Ovary (tissue), 7 donors: ENCODE measurements at regions not wholly inside any gene's neighbourhood (a gene's known extent, or its start where the extent isn't known, plus 50 kb on each side); places are given as distances from the start of the nearest gene placed in this dataset.

ENCODE experiments used
- DNase-seq, 5 donors: peaks; one replicate each; pipeline ENCODE4 v3.0.0-alpha.2; 2019 to 2020
- H3K27ac ChIP-seq, 2 donors: fragments of 200-600 bp; one replicate each; pipeline versions ENCODE4 v1.5.1 to v1.8.0; 2019 to 2022
- H3K27me3 ChIP-seq: fragments of 200-600 bp; one replicate; pipeline ENCODE4 v1.8.0; 2022
- H3K36me3 ChIP-seq: fragments of 200-600 bp; sonication (generic); one replicate; pipeline ENCODE4 v1.5.1; 2019
- H3K4me1 ChIP-seq: one replicate; pipeline ENCODE4 v1.8.1; 2013; ENCODE audit warnings: mild to moderate bottlenecking, moderate library complexity; ENCODE audit not compliant: insufficient read depth
- H3K4me3 ChIP-seq: fragments of 200-600 bp; sonication (generic); one replicate; pipeline ENCODE4 v1.5.1; 2017
- H3K9me3 ChIP-seq, 2 donors: fragments of 200-600 bp in 1 of 2; sonication (generic) in 1 of 2; one replicate each; pipeline versions ENCODE4 v1.5.1 to v1.8.1; 2013 to 2019; ENCODE audit warnings: mild to moderate bottlenecking in 1 of 2, moderate library complexity in 1 of 2
- CTCF ChIP-seq, 3 donors: fragments of 450-650 bp in 2 of 3; fragments of 200-600 bp in 1 of 3; IDR thresholded peaks; one replicate each; pipeline versions ENCODE4 v1.5.1 to v1.8.0; 2016 to 2022; ENCODE audit warnings: antibody characterized with exemption in 3 of 3, mild to moderate bottlenecking in 1 of 3
- EP300 ChIP-seq: sonication (generic); formaldehyde crosslinking; IDR thresholded peaks from one replicate; pipeline ENCODE4 v1.6.1; 2017; ENCODE audit warnings: antibody characterized with exemption
- POLR2A ChIP-seq: fragments of 450-650 bp; IDR thresholded peaks from one replicate; pipeline ENCODE4 v1.6.1; 2017; ENCODE audit warnings: antibody characterized with exemption, mild to moderate bottlenecking, moderate library complexity
- WGBS, 3 donors: extraction: QIAGEN DNeasy Blood & Tissue Kit in 1 of 3; methylation state at CpG; one replicate each; pipeline versions ENCODE4 v1.1.5 to v1.1.7; 2013 to 2017; 5-methylcytosine and 5-hydroxymethylcytosine counted together
- intact Hi-C, 4 donors: fragments of 100-400 bp; cut with DNase I; formaldehyde crosslinking; loops; one replicate each; pipeline versions ENCODE4 v1.11.0 to v1.15.1; 2022 to 2023
- donor health status: DM: no; HTN: no; CAD: no; lungs with moderate emphysema.
- donor health status: DM: no; HTN: no; CAD: no.
- donor health status: Bipolar disorder and iron deficiency.
- donor health status: DM: no; HTN: no; CAD: no.
- donor health status: DM: yes; HTN: yes; CAD: no.

- Histone ChIP-seq H3K4me3 (no peak overlapping the region), H3K4me1 (no peaks in the 10 kb centered on the region), H3K27me3 (no peaks in the 10 kb centered on the region), H3K36me3 (no peaks in the 10 kb centered on the region), H3K27ac (no peak overlapping the region), H3K9me3 (no peaks in the 10 kb centered on the region)
- 79 to 87% (median 85%) methylated on average over 3 of the region's 3 CpGs for WGBS, 3 donors
- no peak for DNase-seq
- intact Hi-C loops: no loop called here
- TF ChIP-seq CTCF (IDR thresholded peaks at IDR 0.05) (no peak), POLR2A (no peak), EP300 (no peak)
Observed at GRCh38 chr5:103909391-103909790, 346.8 kb upstream of the NUDT12 start.

DNA sequence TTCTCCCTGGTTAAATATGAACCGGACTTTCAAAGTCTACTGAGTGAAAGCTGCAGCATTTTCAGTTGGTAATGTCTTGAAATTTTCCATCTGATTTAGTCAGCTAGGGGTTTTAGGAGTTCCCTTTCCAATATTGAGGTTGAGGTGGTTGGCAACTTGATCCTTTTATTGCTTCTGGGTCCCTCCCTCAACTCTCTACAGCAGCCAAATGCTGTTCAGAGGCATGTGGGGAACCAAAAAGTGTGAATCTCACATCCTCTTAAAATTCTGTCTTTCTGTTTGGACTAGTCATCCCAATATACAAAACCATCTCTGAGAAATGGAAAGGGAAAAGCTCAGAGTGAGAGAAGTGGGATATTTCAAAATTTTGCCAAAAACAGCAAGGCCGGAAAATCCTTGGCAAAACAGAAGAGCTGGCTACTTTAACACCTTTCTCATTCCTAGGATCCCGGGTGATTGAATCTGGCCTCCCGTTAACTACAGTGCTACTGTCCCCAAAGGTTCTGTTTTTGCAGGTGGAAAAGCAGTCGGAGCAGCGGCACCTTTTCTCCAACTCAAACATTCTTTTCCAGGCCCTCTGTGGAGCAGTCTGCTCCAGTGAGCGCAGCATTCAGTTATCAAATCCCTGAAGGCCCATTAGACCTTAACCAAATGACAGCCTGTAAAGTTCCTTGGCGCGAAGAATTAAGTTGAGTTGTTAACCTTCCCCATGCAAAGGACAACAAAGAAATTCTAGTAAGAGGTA is 345.9 kb upstream of the NUDT12 start:
- DNase-seq: no peak
- H3K27me3 ChIP-seq: no peaks in the 10 kb centered on the region
- no peak overlapping the region for H3K4me3 ChIP-seq
- no peaks in the 10 kb centered on the region for H3K36me3 ChIP-seq
- no peaks in the 10 kb centered on the region for H3K4me1 ChIP-seq
- H3K27ac ChIP-seq: no peak overlapping the region
- no peaks in the 10 kb centered on the region for H3K9me3 ChIP-seq
- intact Hi-C loops: no loop called here
- WGBS, 3 donors: 76 to 79% (median 76%) methylated on average over 9 of the region's 9 CpGs
- no peak for TF ChIP-seq CTCF (IDR thresholded peaks at IDR 0.05)
- TF ChIP-seq EP300: no peak
- no peak for TF ChIP-seq POLR2A

DNA sequence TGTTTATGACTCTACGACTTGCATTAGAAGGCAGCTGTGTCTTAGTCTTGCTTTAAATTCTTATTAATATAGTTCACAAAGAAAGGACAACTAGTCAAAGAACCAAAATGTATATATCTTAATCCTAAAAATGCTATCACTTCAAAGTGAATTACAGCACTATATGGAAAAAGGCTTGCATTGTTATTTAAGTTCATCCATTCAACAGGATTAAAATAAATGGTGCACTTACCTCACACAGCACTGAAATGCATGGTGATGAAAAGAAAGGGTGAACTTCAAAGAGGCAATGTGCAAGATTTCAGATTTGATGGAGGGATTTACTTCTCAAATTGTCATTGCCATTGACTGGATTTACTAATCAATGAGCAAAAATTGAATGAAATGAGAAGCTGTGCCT is 344.4 kb upstream of the NUDT12 start:
- no peak overlapping the region for H3K4me3 ChIP-seq
- TF ChIP-seq CTCF (IDR thresholded peaks at IDR 0.05) (no peak), EP300 (no peak), POLR2A (no peak)
- intact Hi-C loops: no loop called here
- H3K4me1 ChIP-seq: no peaks in the 10 kb centered on the region
- no peaks in the 10 kb centered on the region for H3K27me3 ChIP-seq
- WGBS, 3 donors: 0 to 50% (median 41%) methylated on average over 1 of the region's 1 CpG
- no peak overlapping the region for H3K27ac ChIP-seq
- H3K9me3 ChIP-seq: no peaks in the 10 kb centered on the region
- no peak for DNase-seq
- no peaks in the 10 kb centered on the region for H3K36me3 ChIP-seq

- TF ChIP-seq POLR2A: no peak
- WGBS, 3 donors: 88 to 91% (median 90%) methylated on average over 1 of the region's 1 CpG
Observed at GRCh38 chr5:103904651-103905050, 342.1 kb upstream of the NUDT12 start.

DNA sequence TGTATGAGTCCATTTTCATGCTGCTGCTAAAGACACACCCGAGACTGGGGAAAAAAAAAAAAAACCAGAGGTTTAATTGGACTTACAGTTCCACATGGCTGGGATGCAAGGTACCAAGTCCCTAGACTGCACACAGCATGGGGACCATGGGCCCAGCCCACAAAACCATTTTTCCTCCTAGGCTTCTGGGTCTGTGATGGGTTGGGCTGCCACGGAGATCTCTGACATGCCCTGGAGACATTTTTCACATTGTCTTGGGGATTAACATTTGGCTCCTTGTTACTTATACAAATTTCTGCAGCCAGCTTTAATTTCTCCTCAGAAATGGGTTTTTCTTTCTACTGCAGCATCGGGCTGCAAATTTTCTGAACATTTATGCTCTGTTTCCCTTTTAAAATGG is 340.3 kb upstream of the NUDT12 start:
- 85 to 93% (median 91%) methylated on average over 3 of the region's 3 CpGs for WGBS, 3 donors
- Histone ChIP-seq H3K9me3 (no peaks in the 10 kb centered on the region), H3K36me3 (no peaks in the 10 kb centered on the region), H3K4me3 (no peak overlapping the region), H3K27ac (no peak overlapping the region), H3K4me1 (no peaks in the 10 kb centered on the region), H3K27me3 (no peaks in the 10 kb centered on the region)
- intact Hi-C loops: no loop called here
- no peak for DNase-seq
- TF ChIP-seq POLR2A (no peak), EP300 (no peak), CTCF (IDR thresholded peaks at IDR 0.05) (no peak)

More at GRCh38 chr5:103904651-103905050, 342.1 kb upstream of the NUDT12 start:
- DNase-seq: no peak
- Histone ChIP-seq H3K4me1 (no peaks in the 10 kb centered on the region), H3K27me3 (no peaks in the 10 kb centered on the region), H3K36me3 (no peaks in the 10 kb centered on the region), H3K4me3 (no peak overlapping the region), H3K27ac (no peak overlapping the region), H3K9me3 (no peaks in the 10 kb centered on the region)
- intact Hi-C loops: no loop called here
